Stimulated activated CD8-positive, alpha-beta memory T cell treated with anti-CD3 and anti-CD28 coated beads, Interleukin-4, amount 100 ng/mL, for 48 hours (primary cell): ENCODE measurements at regions not wholly inside any gene's neighbourhood (a gene's known extent, or its start where the extent isn't known, plus 50 kb on each side); places are given as distances from the start of the nearest gene placed in this dataset.
"Not testable (repeated sequence)": the region's sequence is repeated elsewhere in the genome, so short reads cannot be mapped to it uniquely, and the experiment has no call there.

Source experiments
- DNase-seq: peaks from one replicate; pipeline ENCODE4 v3.0.0-alpha.2; 2020

- DNase-seq: no peak
Observed at GRCh38 chr14:101251812-101252442, 309.4 kb upstream of the DIO3 start.

GRCh38 chr14:101252443-101253214 is 308.7 kb upstream of the DIO3 start:
- no peak for DNase-seq

GRCh38 chr14:101253948-101254347 is 307.3 kb upstream of the DIO3 start:
- DNase-seq: no peak

GRCh38 chr14:101254805-101255764 is 306.2 kb upstream of the DIO3 start:
- no peak for DNase-seq

GRCh38 chr14:101255765-101256125 is 305.6 kb upstream of the DIO3 start:
- no peak for DNase-seq

- no peak for DNase-seq
Observed at GRCh38 chr14:101256266-101256665, 305.0 kb upstream of the DIO3 start.

GRCh38 chr14:101257551-101257950 is 303.7 kb upstream of the DIO3 start:
- DNase-seq: no peak

- DNase-seq: no peak
Observed at GRCh38 chr14:101259748-101260147, 301.5 kb upstream of the DIO3 start.

GRCh38 chr14:101266441-101266840 is 294.9 kb upstream of the DIO3 start:
- not testable (repeated sequence) for DNase-seq

- no peak for DNase-seq
Observed at GRCh38 chr14:101273091-101273490, 288.2 kb upstream of the DIO3 start.

- no peak for DNase-seq
Observed at GRCh38 chr14:101276309-101277091, 284.8 kb upstream of the DIO3 start.

- no peak for DNase-seq
Observed at GRCh38 chr14:101282418-101282817, 278.9 kb upstream of the DIO3 start.

- no peak for DNase-seq
Observed at GRCh38 chr14:101284711-101285110, 276.6 kb upstream of the DIO3 start.

GRCh38 chr14:101286271-101287018 is 274.9 kb upstream of the DIO3 start:
- DNase-seq: no peak

GRCh38 chr14:101288436-101289229 is 272.7 kb upstream of the DIO3 start:
- DNase-seq: no peak

- DNase-seq: no peak
Observed at GRCh38 chr14:101289230-101289690, 272.0 kb upstream of the DIO3 start.

- no peak for DNase-seq
Observed at GRCh38 chr14:101289911-101290310, 271.4 kb upstream of the DIO3 start.

GRCh38 chr14:101290611-101291010 is 270.7 kb upstream of the DIO3 start:
- DNase-seq: no peak

GRCh38 chr14:101291390-101291789 is 269.9 kb upstream of the DIO3 start:
- DNase-seq: no peak

- no peak for DNase-seq
Observed at GRCh38 chr14:101292448-101292847, 268.8 kb upstream of the DIO3 start.

GRCh38 chr14:101293605-101294004 is 267.7 kb upstream of the DIO3 start:
- no peak for DNase-seq
